GM19324 (cell line): ENCODE measurements at regions not wholly inside any gene's neighbourhood (a gene's known extent, or its start where the extent isn't known, plus 50 kb on each side); places are given as distances from the start of the nearest gene placed in this dataset.
A peak's percentile ranks its signal among the peaks of the same experiment; 100 is the strongest.

Experiments used
- ATAC-seq: cut with Tn5 transposase; IDR thresholded peaks from one replicate; pipeline ENCODE4 v1.9.1; 2021; ENCODE audit warnings: mild to moderate bottlenecking, moderate library complexity; ENCODE audit not compliant: unreplicated experiment, low FRiP score

- no peak for ATAC-seq
These were observed 280.9 kb upstream of the LYZL1 start for GRCh38 chr10:29007748-29008610.

DNA sequence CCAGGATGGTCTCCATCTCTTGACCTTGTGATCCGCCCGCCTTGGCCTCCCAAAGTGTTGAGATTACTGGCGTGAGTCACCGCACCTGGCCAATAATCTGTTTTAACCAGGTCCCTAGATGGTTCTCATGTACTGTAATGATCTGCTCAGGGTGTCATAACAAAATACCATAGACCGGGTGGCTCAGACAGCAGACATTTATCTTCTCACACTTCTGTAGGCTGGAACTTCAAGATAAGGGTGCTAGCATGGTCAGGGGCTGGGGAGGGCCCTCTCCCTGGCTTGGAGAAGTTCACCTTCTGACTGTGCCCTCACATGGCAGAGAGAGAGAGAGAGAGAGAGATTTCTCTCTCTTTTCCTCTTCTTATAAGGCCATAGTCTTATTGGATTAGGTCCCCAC is 279.4 kb upstream of the LYZL1 start:
- no peak for ATAC-seq

- ATAC-seq, result no peak
These were observed 277.4 kb upstream of the LYZL1 start for GRCh38 chr10:29011516-29011915.

- ATAC-seq, result no peak
These were observed 275.8 kb upstream of the LYZL1 start for GRCh38 chr10:29012926-29013554.

GRCh38 chr10:29021591-29021990 is 267.3 kb upstream of the LYZL1 start:
- ATAC-seq, result no peak

- no peak for ATAC-seq
These were observed 266.4 kb upstream of the LYZL1 start for GRCh38 chr10:29022513-29022912.

- no peak for ATAC-seq
These were observed 265.2 kb upstream of the LYZL1 start for GRCh38 chr10:29023678-29024077.

DNA sequence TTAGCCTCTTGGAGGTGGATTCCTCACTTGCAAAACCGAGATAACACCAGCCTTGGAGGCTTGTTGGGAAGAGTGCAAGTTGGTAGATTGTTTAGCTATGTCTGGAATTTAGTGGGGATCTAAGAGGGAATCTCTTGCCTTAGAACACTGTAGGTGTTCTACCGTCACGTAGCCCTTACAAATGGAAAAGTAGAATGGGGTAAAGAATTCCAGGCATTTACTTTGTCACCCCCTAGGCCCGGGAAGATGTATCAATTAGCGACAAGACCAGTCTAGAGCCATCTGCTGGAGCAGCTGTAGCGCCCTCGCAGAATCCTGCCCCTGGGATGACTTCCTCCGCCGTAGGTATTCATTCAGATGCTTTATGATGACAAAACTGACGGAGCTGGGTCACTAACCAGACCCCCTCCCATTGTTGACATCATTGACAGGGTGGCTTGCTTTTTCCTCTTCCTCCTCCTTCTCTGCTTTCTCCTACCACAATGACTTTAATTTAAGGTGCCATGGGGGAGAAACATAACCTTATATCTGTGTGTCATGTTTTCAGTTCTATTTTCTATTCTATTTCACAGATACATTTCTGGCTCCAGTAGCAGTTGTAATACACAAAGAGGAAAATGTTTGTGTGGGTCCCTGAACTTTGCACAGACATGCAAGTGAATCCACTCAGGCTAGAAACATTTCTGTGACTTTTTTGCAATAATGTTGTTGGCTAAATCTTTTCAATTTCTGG is 262.6 kb upstream of the LYZL1 start:
- ATAC-seq, result no peak

GRCh38 chr10:29026802-29027580 is 261.9 kb upstream of the LYZL1 start:
- no peak for ATAC-seq

DNA sequence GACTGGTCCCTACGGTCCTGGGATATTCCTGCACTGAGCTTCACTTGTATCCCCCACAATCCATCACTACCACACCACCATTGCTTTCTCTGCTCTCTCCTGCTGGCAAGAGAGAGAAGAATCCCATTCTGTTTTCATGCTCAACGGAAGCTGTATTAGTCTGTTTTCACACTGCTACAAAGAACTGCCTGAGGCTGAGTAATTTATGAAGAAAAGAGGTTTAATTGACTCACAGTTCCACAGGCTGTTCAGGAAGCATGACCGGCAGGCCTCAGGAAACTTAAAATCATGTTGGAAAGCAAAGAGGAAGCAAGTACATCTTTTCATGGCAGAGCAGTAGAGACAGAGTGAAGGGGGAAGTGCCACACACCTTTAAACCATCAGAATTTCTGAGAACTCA is 260.4 kb upstream of the LYZL1 start:
- ATAC-seq, result no peak

GRCh38 chr10:29030900-29031299 is 258.0 kb upstream of the LYZL1 start:
- no peak for ATAC-seq

GRCh38 chr10:29032169-29032568 is 256.7 kb upstream of the LYZL1 start:
- no peak for ATAC-seq

GRCh38 chr10:29033311-29033940 is 255.4 kb upstream of the LYZL1 start:
- ATAC-seq, result peak; percentile 73

- no peak for ATAC-seq
These were observed 254.3 kb upstream of the LYZL1 start for GRCh38 chr10:29034592-29034991.

DNA sequence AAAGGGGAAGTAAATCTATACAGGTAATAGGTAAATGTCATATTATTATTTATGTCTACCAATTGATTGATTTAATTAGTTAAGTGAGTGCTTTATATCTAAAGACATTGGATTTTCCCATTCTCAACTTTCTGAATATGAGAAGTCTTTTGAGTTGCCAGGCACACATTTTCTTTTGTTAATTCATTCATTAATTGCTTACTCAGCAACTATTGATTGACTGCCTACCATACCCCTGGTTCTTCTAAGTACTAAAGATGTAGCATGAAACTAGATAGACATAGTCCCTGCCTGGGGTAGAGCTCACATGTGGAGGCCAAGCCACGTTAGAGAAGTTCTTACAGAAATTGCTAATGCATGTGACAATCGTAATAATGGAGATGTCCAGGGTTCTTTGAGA is 253.1 kb upstream of the LYZL1 start:
- no peak for ATAC-seq

DNA sequence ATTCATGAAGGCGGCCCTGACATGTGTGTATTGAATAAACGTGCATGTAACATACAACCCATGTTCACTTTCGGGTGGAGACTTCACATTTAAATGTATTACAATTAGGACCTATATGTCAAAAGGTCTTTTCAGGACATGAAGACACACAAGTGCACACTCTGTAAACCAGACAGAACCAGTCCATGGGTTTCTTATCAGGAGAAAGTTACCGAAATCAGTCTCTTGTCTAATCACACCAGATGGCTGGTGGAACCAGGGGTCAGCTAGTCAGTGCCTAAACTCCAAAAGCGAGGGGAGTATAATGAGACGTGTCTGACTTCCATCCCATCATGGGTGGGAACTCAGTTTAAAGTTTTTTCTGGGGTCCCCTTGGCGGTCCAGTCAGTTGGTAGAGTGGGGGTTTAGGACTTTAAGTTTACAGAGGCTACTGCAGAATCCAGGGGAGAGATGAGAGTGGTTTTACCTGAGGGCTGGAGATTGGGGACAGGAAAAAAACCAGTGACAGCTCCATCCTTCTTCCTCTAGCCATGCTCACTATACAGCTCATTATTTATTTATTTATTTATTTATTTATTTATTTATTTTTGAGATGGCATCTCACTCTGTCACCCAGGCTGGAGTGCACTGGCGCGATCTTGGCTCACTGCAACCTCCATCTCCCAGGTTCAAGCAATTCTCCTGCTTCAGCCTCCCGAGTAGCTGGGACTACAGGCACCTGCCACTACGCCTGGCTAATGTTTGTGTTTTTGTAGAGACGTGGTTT is 251.3 kb upstream of the LYZL1 start:
- no peak for ATAC-seq

DNA sequence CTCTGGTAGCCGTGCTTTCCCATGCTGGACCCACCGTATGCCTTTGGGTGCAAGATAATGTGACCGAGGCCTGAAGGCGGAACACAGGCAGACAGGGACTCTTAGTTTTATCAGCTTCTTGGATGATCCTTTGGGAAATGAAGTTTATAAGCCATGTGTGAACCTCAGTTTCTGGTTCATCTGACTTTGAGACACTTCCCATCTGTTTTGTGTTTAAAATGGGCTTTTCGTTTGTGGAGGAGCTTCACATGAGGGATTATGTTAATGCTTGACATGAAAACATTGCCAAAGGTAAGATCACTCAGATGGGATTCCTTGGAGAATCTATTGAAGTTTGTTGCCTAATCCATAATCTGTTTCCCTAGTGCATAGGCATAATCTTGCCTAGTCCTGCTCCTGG is 249.8 kb upstream of the LYZL1 start:
- ATAC-seq, result no peak

DNA sequence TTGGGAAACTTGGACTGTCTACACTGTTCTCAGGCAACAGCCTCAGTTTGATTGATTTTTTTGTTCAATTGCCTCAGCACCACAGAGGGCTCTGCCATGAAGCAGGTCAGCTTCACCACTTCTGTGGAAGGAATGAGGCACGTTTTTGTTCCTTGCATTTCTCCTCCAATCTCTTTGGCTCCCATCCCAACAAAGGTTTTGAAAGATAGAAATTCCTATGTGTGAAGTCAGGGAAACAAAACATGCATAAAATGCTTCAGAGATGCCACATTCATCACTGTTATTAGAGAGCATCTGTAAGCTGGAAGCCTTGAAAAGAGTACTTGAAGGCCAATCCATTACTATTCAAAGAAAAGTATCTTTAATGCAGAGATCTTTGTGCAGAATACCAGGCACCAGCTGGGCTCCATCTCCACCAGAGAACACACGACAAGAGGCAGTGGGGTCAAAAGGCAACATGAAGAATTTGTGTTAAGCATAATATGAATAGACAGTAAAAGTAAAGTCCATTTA is 249.1 kb upstream of the LYZL1 start:
- ATAC-seq, result no peak

DNA sequence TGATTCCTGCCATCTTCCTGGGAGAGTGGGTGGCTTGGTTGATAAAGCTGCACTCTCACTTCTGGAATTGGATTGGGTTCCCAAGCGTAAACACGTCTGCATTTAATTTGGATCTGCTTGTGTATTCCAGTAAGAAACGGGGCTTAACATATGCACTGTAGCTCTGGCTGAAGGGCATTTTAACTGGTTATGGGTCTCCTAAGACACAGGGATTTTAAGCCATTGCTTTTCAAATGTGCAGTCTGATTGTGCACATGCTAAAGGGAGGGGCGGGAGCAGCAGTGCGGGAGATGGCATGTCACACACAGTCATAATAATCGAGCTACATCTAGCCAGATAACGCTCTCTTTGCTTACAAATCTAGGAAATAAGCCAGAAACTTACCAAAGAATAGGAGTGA is 247.3 kb upstream of the LYZL1 start:
- ATAC-seq, result no peak
